Small intestine (tissue), 7 donors: ENCODE measurements at regions not wholly inside any gene's neighbourhood (a gene's known extent, or its start where the extent isn't known, plus 50 kb on each side); places are given as distances from the start of the nearest gene placed in this dataset.
A peak's percentile ranks its signal among the peaks of the same experiment; 100 is the strongest.

Source experiments
- DNase-seq, 2 donors: peaks; one replicate each; pipeline versions ENCODE4 v3.0.0 to v3.0.0-alpha.2; 2013
- FAIRE-seq: peaks from 2 replicates; lab custom pipeline; 2012; peaks lifted over from hg19 to GRCh38; lab: Jason Lieb, UNC
- H3K27ac ChIP-seq, 3 donors: one replicate each; pipeline ENCODE4 v1.5.1; 2013; ENCODE audit warnings: low read length in 2 of 3, mild to moderate bottlenecking in 2 of 3, control low read depth in 1 of 3, inconsistent platforms in 1 of 3, low read depth in 1 of 3, moderate library complexity in 1 of 3
- H3K27me3 ChIP-seq, 3 donors: one replicate each; pipeline ENCODE4 v1.6.1; 2013; ENCODE audit warnings: low read length in 3 of 3, inconsistent platforms in 1 of 3; ENCODE audit not compliant: control insufficient read depth in 3 of 3, insufficient read depth in 3 of 3
- H3K36me3 ChIP-seq, 3 donors: one replicate each; pipeline ENCODE4 v1.6.1; 2013; ENCODE audit warnings: low read length in 3 of 3, inconsistent platforms in 1 of 3, low read depth in 1 of 3, mild to moderate bottlenecking in 1 of 3, moderate library complexity in 1 of 3; ENCODE audit not compliant: control insufficient read depth in 3 of 3, insufficient read depth in 2 of 3
- H3K4me1 ChIP-seq, 3 donors: one replicate each; pipeline ENCODE4 v1.6.1; 2013; ENCODE audit warnings: low read length in 2 of 3, inconsistent platforms in 1 of 3, low read depth in 1 of 3, mild to moderate bottlenecking in 1 of 3, moderate library complexity in 1 of 3; ENCODE audit not compliant: control insufficient read depth in 3 of 3, insufficient read depth in 2 of 3
- H3K4me3 ChIP-seq, 3 donors: one replicate each; pipeline ENCODE4 v1.5.1; 2013; ENCODE audit warnings: low read length in 3 of 3, control low read depth in 1 of 3, inconsistent platforms in 1 of 3, low read depth in 1 of 3, mild to moderate bottlenecking in 1 of 3, moderate library complexity in 1 of 3
- H3K9me3 ChIP-seq, 2 donors: one replicate each; pipeline ENCODE4 v1.6.1; 2013; ENCODE audit warnings: low read depth in 1 of 2, low read length in 1 of 2; ENCODE audit not compliant: control insufficient read depth in 2 of 2, insufficient read depth in 1 of 2
- WGBS, 3 donors: extraction: QIAGEN DNeasy Blood & Tissue Kit; methylation state at CpG; one replicate each; pipeline ENCODE4 v1.1.7; 2013; 5-methylcytosine and 5-hydroxymethylcytosine counted together
- donor health status: healthy with polysubstance abuse.
- donor health status: control.
- donor health status: control.
- donor health status: Bipolar disorder and iron deficiency.
- donor health status: healthy.

DNA sequence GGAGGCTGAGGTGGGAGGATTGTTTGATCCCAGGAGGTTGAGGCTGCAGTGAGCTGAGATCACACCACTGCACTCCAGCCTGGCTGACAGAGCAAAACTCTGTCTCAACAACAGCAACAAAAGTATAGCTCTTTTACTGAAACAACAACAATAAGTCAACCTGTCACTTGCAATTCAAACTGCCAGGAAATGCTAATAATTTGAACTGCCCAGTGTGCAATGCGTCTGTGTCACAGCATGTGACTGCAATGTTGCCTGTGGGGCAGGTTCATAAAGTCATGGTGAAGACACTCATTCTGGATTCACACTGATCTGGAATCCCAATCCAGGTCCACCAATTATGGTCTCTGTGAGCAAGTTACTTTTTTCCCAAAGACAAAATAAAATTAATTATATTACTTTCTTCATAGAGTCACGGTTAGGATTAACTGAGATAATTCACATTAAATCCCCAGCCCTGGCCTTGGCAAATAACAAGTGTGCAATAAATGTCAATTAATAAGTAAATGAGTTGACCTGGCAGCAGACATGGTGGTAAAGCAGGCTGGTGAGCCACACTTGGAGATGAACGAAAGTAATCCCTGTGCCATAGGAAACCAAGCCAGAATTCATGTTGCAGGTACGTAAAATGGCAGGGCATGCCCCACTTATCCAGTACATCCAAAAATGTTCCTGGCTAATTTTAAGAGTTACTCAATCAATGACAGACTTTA lies 89.1 kb upstream of the CPSF6 start:
- 30 to 61% (median 37%) methylated on average over 4 of the region's 4 CpGs for WGBS, 3 donors
- peak overlapping the region in 1 of 3 donors; percentile 45 for H3K27ac ChIP-seq
- H3K9me3 ChIP-seq, result no peaks in the 10 kb centered on the region
- no peak overlapping the region for H3K4me3 ChIP-seq
- DNase-seq, result peak in 1 of 2 donors; percentile 55
- no peaks in the 10 kb centered on the region for H3K36me3 ChIP-seq
- no peak for FAIRE-seq
- H3K4me1 ChIP-seq, result peaks cover 0 to 34% (median 3%) of the 10 kb centered on the region in 3 donors
- no peaks in the 10 kb centered on the region for H3K27me3 ChIP-seq

DNA sequence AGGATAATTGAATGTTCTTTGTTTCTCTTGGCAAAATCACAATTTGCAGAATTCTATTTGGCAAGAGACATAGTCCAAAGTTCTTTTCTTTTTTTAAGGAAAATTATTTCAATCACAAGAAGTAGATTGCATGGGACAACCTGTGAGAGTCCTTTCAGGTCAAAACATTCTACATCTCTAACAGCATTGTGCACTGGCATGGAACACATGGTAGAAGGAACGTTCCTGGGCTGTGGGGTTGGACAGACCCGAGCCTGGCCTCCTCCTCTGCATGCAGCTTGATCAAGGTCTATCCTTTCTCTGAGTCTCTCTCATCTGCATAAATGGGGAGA lies 88.6 kb upstream of the CPSF6 start:
- Histone ChIP-seq H3K27ac (peak overlapping the region in 2 of 3 donors; percentile 45 to 78), H3K27me3 (no peaks in the 10 kb centered on the region), H3K4me1 (peaks cover 0 to 34% (median 3%) of the 10 kb centered on the region in 3 donors), H3K9me3 (no peaks in the 10 kb centered on the region), H3K36me3 (no peaks in the 10 kb centered on the region), H3K4me3 (no peak overlapping the region)
- FAIRE-seq (no peak), DNase-seq (no peak)
- 22 to 49% (median 29%) methylated on average over 2 of the region's 2 CpGs for WGBS, 3 donors

DNA sequence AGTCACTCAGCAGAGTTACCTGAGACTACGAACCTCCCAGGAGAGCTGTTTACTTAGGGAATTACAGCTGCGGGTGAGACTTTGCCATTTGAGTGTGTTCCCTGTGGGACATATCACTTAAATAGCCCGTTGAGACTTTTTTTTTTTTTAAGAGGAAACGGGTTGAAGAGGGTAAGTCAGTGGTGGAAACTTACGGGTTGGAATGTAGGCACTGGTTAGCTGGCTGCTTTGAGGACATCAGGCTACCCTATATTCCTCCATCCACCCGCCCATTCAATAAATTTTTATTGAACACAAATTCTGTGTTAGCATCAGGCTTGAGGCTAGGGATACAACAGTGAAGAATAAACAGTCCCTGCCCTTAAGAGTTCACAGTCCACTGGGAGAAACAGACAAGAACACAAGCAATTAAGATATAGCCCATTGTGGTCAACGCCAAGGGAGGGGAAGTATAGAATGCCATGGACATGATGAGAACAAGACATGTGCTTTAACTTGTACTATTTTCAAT lies 88.1 kb upstream of the CPSF6 start:
- no peak overlapping the region for H3K4me3 ChIP-seq
- H3K9me3 ChIP-seq, result no peaks in the 10 kb centered on the region
- H3K27me3 ChIP-seq, result no peaks in the 10 kb centered on the region
- peak overlapping the region in 2 of 3 donors; percentile 32 to 45 for H3K27ac ChIP-seq
- H3K36me3 ChIP-seq, result no peaks in the 10 kb centered on the region
- peak; percentile 83 to 93 for DNase-seq
- FAIRE-seq, result no peak
- WGBS, 3 donors, result 13 to 35% (median 22%) methylated on average over 7 of the region's 7 CpGs
- H3K4me1 ChIP-seq, result peaks cover 0 to 34% (median 3%) of the 10 kb centered on the region in 3 donors

DNA sequence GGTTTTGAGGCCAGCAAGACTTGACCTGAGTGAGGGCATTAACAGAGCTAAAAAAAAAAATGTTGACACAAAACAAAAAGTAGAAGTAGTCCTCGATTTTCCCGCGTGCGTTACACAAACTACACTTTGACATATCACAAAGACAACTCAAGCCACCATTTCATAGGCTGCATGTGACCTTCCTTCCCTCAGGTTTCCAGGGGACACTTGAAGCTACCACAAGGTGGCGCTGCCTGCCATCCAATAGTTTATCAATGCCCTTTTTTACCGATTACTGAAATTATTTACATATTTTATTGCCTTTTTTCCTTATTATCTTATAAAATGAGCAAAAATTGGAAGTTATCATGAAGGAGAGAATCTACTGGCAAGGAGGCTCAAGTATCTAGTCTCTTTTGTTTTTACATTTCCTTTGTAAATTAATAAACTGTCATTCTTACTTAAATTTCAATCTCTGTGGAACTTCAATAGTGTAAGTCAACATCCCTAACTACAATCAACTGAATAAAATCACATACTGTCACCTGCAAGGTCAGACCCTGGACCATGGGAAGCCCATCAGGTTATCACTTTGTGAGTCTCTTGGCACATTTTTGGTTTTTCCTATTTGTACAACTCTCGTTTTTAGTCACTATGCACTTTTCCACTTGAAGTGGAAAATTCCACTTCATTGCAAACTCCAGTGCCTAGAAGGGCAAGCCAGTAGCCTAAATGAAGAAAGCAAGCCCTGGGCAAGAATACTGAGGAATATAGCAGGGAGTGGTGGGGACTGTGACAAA lies 84.6 kb upstream of the CPSF6 start:
- WGBS, 3 donors, result 10 to 14% (median 14%) methylated on average over 7 of the region's 7 CpGs

DNA sequence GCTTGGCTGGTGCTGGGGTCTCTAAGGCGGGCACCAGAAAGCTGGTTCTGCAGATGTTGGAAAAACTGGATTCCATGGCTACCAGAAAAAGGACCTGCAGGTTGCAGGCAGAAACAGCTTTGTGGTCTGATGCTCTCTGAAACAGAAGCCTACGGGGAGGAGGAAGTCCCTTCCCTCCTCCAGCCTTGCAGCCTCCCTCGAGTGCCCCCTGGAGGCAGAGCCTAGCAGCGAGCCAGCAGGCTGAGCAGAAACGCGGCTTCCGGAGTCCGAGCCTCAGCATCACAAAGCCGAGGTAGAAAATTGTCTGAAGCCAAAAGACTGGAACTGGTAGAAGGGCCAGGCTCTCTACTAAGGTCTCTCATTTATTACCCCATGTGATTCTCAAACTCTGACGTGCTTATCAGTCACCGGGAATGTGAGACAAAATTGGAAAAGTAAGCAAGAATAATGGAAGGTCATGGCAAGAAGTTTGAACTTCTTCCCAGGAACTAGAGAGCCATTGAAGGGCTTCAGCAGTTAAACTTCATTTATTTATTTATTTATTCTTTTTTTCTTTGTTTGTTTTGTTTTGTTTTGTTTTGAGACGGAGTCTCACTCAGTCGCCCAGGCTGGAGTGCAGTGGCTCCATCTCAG lies 82.2 kb upstream of the CPSF6 start:
- Histone ChIP-seq H3K9me3 (no peaks in the 10 kb centered on the region), H3K27ac (no peak overlapping the region), H3K36me3 (no peaks in the 10 kb centered on the region), H3K4me1 (peaks cover 0 to 14% (median 0%) of the 10 kb centered on the region in 3 donors), H3K27me3 (no peaks in the 10 kb centered on the region), H3K4me3 (no peak overlapping the region)
- FAIRE-seq (no peak), DNase-seq (peak; percentile 85 to 91)
- WGBS, 3 donors, result 17 to 20% (median 17%) methylated on average over 13 of the region's 13 CpGs

More for the DNA sequence above, 84.6 kb upstream of the CPSF6 start:
- DNase-seq, result peak; percentile 79 to 85
- Histone ChIP-seq H3K27me3 (no peaks in the 10 kb centered on the region), H3K9me3 (no peaks in the 10 kb centered on the region), H3K36me3 (no peaks in the 10 kb centered on the region), H3K4me3 (no peak overlapping the region), H3K27ac (peak overlapping the region in 1 of 3 donors; percentile 10), H3K4me1 (peaks cover 0 to 34% (median 3%) of the 10 kb centered on the region in 3 donors)
- FAIRE-seq, result no peak

DNA sequence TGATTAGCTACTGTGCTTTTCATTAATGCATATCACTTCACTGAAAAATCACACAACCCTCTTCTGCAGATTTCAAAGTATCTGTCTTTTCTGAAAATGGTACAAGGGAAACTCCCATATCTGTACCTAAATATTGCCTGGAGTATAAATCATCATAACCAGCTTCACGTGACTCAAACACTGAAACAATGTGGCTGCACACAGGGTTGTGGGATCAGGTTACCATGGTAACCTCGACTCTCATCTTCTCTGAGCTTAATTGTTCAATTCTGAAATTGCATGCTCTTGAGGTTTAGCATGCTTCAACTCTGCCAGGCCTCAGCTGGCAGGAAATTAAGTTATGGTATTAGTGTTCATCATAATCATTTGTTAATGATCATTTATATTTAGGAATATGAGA lies 77.5 kb upstream of the CPSF6 start:
- DNase-seq (no peak), FAIRE-seq (no peak)
- no peaks in the 10 kb centered on the region for H3K36me3 ChIP-seq
- no peaks in the 10 kb centered on the region for H3K9me3 ChIP-seq
- no peaks in the 10 kb centered on the region for H3K4me1 ChIP-seq
- no peak overlapping the region for H3K27ac ChIP-seq
- H3K27me3 ChIP-seq, result no peaks in the 10 kb centered on the region
- 45 to 68% (median 51%) methylated on average over 2 of the region's 2 CpGs for WGBS, 3 donors
- no peak overlapping the region for H3K4me3 ChIP-seq

DNA sequence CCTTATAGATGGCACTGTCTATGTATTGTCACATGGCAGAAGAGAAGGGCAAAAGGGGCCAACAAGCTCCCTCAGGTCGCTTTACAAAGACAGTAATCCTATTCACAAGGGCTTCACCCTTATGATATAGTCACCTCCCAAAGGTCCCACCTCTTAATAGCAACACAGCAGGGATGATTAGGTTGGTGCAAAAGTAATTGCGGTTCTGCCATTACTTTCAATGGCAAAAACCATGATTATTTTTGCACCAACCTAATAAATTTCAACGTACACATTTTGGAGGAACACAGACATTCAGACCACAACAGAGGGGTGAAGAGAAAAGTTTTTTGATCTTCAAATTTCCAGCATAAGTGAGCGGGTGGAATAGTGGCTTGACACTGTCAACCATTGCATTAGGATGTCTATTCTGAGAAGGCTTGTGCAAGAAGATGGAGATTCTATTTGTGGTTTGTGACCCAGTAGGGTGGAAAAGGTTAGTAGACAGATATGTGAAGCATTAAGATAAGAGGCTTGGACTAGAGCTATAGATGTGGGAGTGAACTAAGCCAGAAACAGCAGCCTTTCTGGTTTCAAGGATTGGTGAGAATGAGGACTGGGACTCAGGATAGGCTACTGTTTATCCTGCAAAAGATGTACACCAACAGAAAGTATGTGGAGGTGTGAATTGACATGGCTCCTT lies 75.5 kb upstream of the CPSF6 start:
- H3K4me3 ChIP-seq, result no peak overlapping the region
- H3K27me3 ChIP-seq, result no peaks in the 10 kb centered on the region
- H3K4me1 ChIP-seq, result no peaks in the 10 kb centered on the region
- FAIRE-seq, result no peak
- no peak overlapping the region for H3K27ac ChIP-seq
- no peak for DNase-seq
- H3K36me3 ChIP-seq, result no peaks in the 10 kb centered on the region
- no peaks in the 10 kb centered on the region for H3K9me3 ChIP-seq
- 85 to 90% (median 88%) methylated on average over 4 of the region's 4 CpGs for WGBS, 3 donors

DNA sequence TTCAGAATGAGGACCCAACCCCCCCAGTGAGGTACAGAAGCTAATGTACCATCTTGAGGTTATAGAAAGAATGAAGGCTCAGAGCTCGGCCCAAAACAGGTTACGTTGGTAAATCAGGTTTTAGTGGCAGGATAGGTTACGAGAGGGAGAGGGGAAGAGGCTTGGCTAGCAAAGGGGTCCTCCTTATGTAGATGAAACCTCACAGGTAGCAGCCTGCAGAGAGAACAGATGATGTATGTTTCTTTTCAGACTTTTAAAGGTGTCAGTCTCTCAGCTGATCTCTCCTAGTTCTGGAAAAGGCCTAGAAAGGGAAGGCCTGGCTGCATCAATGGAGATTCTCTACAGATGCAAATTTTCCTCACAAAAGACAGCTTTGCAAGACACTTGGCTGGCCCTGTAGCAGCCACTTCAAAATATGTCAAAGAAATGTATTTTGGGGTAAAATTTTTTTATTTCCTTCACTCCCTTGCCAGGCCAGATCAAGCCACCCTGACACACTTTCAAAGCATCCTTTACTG lies 71.7 kb upstream of the CPSF6 start:
- Histone ChIP-seq H3K27me3 (no peaks in the 10 kb centered on the region), H3K27ac (no peak overlapping the region), H3K36me3 (no peaks in the 10 kb centered on the region), H3K4me3 (no peak overlapping the region), H3K4me1 (no peaks in the 10 kb centered on the region), H3K9me3 (no peaks in the 10 kb centered on the region)
- DNase-seq (no peak), FAIRE-seq (no peak)
- WGBS, 3 donors, result 75 to 86% (median 85%) methylated on average over 3 of the region's 3 CpGs
